ENCODE measurements at regions not wholly inside any gene's neighbourhood (a gene's known extent, or its start where the extent isn't known, plus 50 kb on each side); places are given as distances from the start of the nearest gene placed in this dataset.

- TF ChIP-seq POLR2A (IDR thresholded peaks at IDR 0.05) (no peak), CTCF (IDR thresholded peaks at IDR 0.05) (no peak), POLR2AphosphoS5 (IDR thresholded peaks at IDR 0.05) (no peak)
These were observed 73.3 kb downstream of the RGS12 start for GRCh38 chr4:3365871-3366842.
